Neural progenitor cell (in vitro differentiated cells): ENCODE measurements at regions not wholly inside any gene's neighbourhood (a gene's known extent, or its start where the extent isn't known, plus 50 kb on each side); places are given as distances from the start of the nearest gene placed in this dataset.

Experiments
- EZH2 ChIP-seq: fragments of 200-600 bp; sonication (generic); IDR thresholded peaks from 2 replicates; pipeline ENCODE4 v1.6.1; 2017; ENCODE audit warnings: antibody characterized with exemption, mild to moderate bottlenecking, moderate library complexity
- EZH2phosphoT487 ChIP-seq: fragments of 200-600 bp; sonication (generic); IDR thresholded peaks from 2 replicates; pipeline ENCODE4 v1.6.1; 2017; ENCODE audit warnings: antibody characterized with exemption
- TF ChIP-seq, protein P1 (sequence below): fragments of 200-600 bp; sonication (generic); IDR thresholded peaks from 2 replicates; pipeline ENCODE4 v1.5.1; 2017; ENCODE audit warnings: antibody characterized with exemption, mild to moderate bottlenecking

DNA sequence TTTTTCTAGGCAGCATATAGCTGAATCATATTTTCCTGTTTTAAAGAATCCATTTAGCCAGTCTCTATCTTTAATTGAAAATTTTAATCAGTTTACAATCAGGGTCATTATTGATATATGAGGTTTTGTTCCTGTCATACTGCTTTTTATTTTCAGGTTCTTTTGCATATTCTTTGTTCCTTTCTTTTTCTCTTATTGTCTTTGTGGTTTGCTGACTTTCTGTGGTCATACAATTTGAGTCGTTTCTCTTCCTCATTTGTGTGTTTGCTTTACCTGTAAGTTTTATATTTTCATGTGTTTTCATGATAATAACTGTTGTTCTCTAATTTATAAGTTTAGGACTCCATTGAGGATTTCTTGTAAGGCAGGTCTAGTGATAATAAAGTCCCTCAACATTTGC is 812.6 kb downstream of the DACH1 start:
- TF ChIP-seq, protein P1, sequence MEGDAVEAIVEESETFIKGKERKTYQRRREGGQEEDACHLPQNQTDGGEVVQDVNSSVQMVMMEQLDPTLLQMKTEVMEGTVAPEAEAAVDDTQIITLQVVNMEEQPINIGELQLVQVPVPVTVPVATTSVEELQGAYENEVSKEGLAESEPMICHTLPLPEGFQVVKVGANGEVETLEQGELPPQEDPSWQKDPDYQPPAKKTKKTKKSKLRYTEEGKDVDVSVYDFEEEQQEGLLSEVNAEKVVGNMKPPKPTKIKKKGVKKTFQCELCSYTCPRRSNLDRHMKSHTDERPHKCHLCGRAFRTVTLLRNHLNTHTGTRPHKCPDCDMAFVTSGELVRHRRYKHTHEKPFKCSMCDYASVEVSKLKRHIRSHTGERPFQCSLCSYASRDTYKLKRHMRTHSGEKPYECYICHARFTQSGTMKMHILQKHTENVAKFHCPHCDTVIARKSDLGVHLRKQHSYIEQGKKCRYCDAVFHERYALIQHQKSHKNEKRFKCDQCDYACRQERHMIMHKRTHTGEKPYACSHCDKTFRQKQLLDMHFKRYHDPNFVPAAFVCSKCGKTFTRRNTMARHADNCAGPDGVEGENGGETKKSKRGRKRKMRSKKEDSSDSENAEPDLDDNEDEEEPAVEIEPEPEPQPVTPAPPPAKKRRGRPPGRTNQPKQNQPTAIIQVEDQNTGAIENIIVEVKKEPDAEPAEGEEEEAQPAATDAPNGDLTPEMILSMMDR, result no peak
- TF ChIP-seq EZH2phosphoT487 (no peak), EZH2 (no peak)
